HepG2 (cell line): ENCODE measurements at regions not wholly inside any gene's neighbourhood (a gene's known extent, or its start where the extent isn't known, plus 50 kb on each side); places are given as distances from the start of the nearest gene placed in this dataset.

Source experiments
- ATAC-seq: fragments of 200-7000 bp; cut with Tn5 transposase; 3 replicates; pipeline ENCODE4 v1.9.1; 2020; ENCODE audit warnings: mild to moderate bottlenecking, moderate library complexity
- BruUV-seq: library from RNA; stranded (reverse); fragments of 400-500 nt; replicated peaks from 2 replicates; lab custom pipeline; 2021; lab: Mats Ljungman, UMichigan
- CTCF ChIA-PET: fragments of 300-600 bp; formaldehyde crosslinking; extraction: SDS; loops from one replicate; lab custom pipeline; 2021; ENCODE audit warnings: low total read pairs, inconsistent platforms, low intra/inter-chr PET ratio; lab: Yijun Ruan, JAX
- POLR2A ChIA-PET: fragments of 350-600 bp; sonication (Branson Sonifier 250); formaldehyde crosslinking; loops from one replicate; lab custom pipeline; 2020; ENCODE audit warnings: antibody characterized with exemption, inconsistent platforms; lab: Yijun Ruan, JAX
- DNase-seq: peaks from one replicate; pipeline ENCODE4 v3.0.0-alpha.2; 2015; ENCODE audit warnings: low spot score
- FAIRE-seq: peaks from 3 replicates; lab custom pipeline; 2011; peaks lifted over from hg19 to GRCh38; lab: Jason Lieb, UNC
- H2AFZ ChIP-seq: one replicate; pipeline ENCODE4 v1.6.1; 2011; ENCODE audit warnings: low read length, inconsistent platforms
- H3K27ac ChIP-seq: fragments of 300-600 bp; 3 replicates; pipeline ENCODE4 v1.8.0; 2011; ENCODE audit warnings: mixed run types, mild to moderate bottlenecking, mixed read lengths, low read length, inconsistent platforms; ENCODE audit not compliant: insufficient read depth; ENCODE audit errors: extremely low read length
- H3K27me3 ChIP-seq, 2 experiments: fragments of 200-600 bp in 1 of 2; 2 replicates in 1 of 2; 3 replicates in 1 of 2; pipeline versions ENCODE4 v1.6.0 to v1.8.0; 2011; ENCODE audit warnings: low read length in 2 of 2, mild to moderate bottlenecking in 2 of 2, moderate library complexity in 2 of 2, inconsistent platforms in 1 of 2; ENCODE audit not compliant: insufficient read depth in 2 of 2, control insufficient read depth in 1 of 2
- H3K36me3 ChIP-seq, 2 experiments: fragments of 200-600 bp in 1 of 2; replicated peaks in 1 of 2; 2 replicates in 1 of 2; 3 replicates in 1 of 2; pipeline versions ENCODE4 v1.5.1 to v1.8.0; 2011; ENCODE audit warnings: low read length in 2 of 2, inconsistent platforms in 1 of 2; ENCODE audit not compliant: insufficient read depth in 2 of 2, control insufficient read depth in 1 of 2
- H3K4me1 ChIP-seq: 2 replicates; pipeline ENCODE4 v1.5.1; 2012; ENCODE audit warnings: low read length, inconsistent platforms; ENCODE audit not compliant: insufficient read depth
- H3K4me2 ChIP-seq: 2 replicates; pipeline ENCODE4 v1.6.0; 2011; ENCODE audit warnings: low read depth, low read length, inconsistent platforms
- H3K4me3 ChIP-seq, 3 experiments: fragments of 200-600 bp in 1 of 3; sonication (generic), shearing (Covaris generic) in 1 of 3; replicated peaks in 1 of 3; 2 replicates each; pipeline ENCODE4 v1.5.1; 2011 to 2016; ENCODE audit warnings: low read length in 3 of 3, inconsistent platforms in 2 of 3, low read depth in 2 of 3, mild to moderate bottlenecking in 2 of 3, control low read depth in 1 of 3, mixed read lengths in 1 of 3; ENCODE audit not compliant: insufficient read depth in 1 of 3
- H3K79me2 ChIP-seq: one replicate; pipeline ENCODE4 v1.6.1; 2011; ENCODE audit warnings: low read length, inconsistent platforms; ENCODE audit not compliant: insufficient read depth
- H3K9ac ChIP-seq: 2 replicates; pipeline ENCODE4 v1.6.0; 2011; ENCODE audit warnings: mild to moderate bottlenecking, low read depth, low read length, inconsistent platforms; ENCODE audit not compliant: insufficient read depth
- H3K9me3 ChIP-seq: 2 replicates; pipeline ENCODE4 v1.5.1; 2012; ENCODE audit warnings: mild to moderate bottlenecking, low read length
- H4K20me1 ChIP-seq: 2 replicates; pipeline ENCODE4 v1.6.0; 2011; ENCODE audit warnings: inconsistent platforms, mild to moderate bottlenecking, low read length, moderate library complexity; ENCODE audit not compliant: insufficient read depth
- DNMT3B ChIP-seq: conservative IDR thresholded peaks from 2 replicates; pipeline ENCODE4 v1.6.1; 2016; ENCODE audit warnings: missing biosample characterization, control low read depth
- ELF4 ChIP-seq: sonication (generic); formaldehyde crosslinking; IDR thresholded peaks from 2 replicates; pipeline ENCODE4 v1.5.0; 2020; ENCODE audit warnings: missing genetic modification reagents, mild to moderate bottlenecking, moderate library complexity, borderline replicate concordance
- NFE2L2 ChIP-seq: fragments of 150-350 bp; IDR thresholded peaks from 2 replicates; pipeline ENCODE4 v1.6.1; 2014; ENCODE audit warnings: low read length
- POGZ ChIP-seq: sonication (generic); formaldehyde crosslinking; IDR thresholded peaks from 2 replicates; pipeline ENCODE4 v1.4.0; 2020; ENCODE audit warnings: mild to moderate bottlenecking, missing genetic modification reagents
- REPIN1 ChIP-seq: sonication (generic); formaldehyde crosslinking; IDR thresholded peaks from 2 replicates; pipeline ENCODE4 v1.8.0; 2022; ENCODE audit warnings: missing genetic modification reagents, low read depth, mild to moderate bottlenecking, borderline replicate concordance
- TCF12 ChIP-seq, 2 experiments: fragments of 450-650 bp in 1 of 2; sonication (generic) in 1 of 2; formaldehyde crosslinking in 1 of 2; IDR thresholded peaks; 2 replicates each; pipeline versions ENCODE4 v1.6.1 to v1.8.0; 2017 to 2022; ENCODE audit warnings: antibody characterized with exemption in 1 of 2, mild to moderate bottlenecking in 1 of 2, missing genetic modification reagents in 1 of 2, moderate library complexity in 1 of 2
- TOPORS ChIP-seq: sonication (generic); formaldehyde crosslinking; IDR thresholded peaks from 2 replicates; pipeline ENCODE4 v1.8.0; 2023; ENCODE audit warnings: mild to moderate bottlenecking, missing genetic modification reagents
- XRCC5 ChIP-seq: fragments of 200-400 bp; formaldehyde crosslinking; optimal IDR thresholded peaks from 2 replicates; pipeline ENCODE3; 2017; ENCODE audit warnings: mild to moderate bottlenecking, low read length
- YEATS2 ChIP-seq: sonication (generic); formaldehyde crosslinking; IDR thresholded peaks from 2 replicates; pipeline ENCODE4 v1.4.0; 2020; ENCODE audit warnings: missing genetic modification reagents, borderline replicate concordance
- ZBTB7A ChIP-seq: sonication (generic); formaldehyde crosslinking; IDR thresholded peaks from 2 replicates; pipeline ENCODE4 v1.8.0; 2022; ENCODE audit warnings: mild to moderate bottlenecking, missing genetic modification reagents
- ZMAT3 ChIP-seq: sonication (generic); formaldehyde crosslinking; conservative IDR thresholded peaks from 2 replicates; pipeline ENCODE4 v1.7.0; 2021; ENCODE audit warnings: missing genetic modification reagents
- ZNF33B ChIP-seq: sonication (generic); formaldehyde crosslinking; IDR thresholded peaks from 2 replicates; pipeline ENCODE4 v1.5.1; 2020; ENCODE audit warnings: mild to moderate bottlenecking, missing genetic modification reagents
- WGBS: methylation state at CpG from one replicate; pipeline ENCODE4 v1.1.6; 2017; ENCODE audit warnings: low lambda C conversion rate; 5-methylcytosine and 5-hydroxymethylcytosine counted together
- in situ Hi-C: cut with HindIII; loops from 2 replicates; pipeline ENCODE4 v1.10.0; 2017; ENCODE audit warnings: low pct_unique_long_range_greater_than_20kb; ENCODE audit not compliant: extremely low pct_ligation_motif_present
- intact Hi-C: fragments of 100-400 bp; cut with micrococcal nuclease; formaldehyde crosslinking; loops from one replicate; pipeline ENCODE4 v1.10.0; 2022; ENCODE audit not compliant: unreplicated experiment
- TF ChIP-seq, protein P1 (sequence below), 2 experiments: fragments of 450-650 bp in 1 of 2; sonication (generic) in 1 of 2; formaldehyde crosslinking; IDR thresholded peaks; 2 replicates each; pipeline versions ENCODE4 v1.5.0 to v1.8.0; 2020 to 2022; ENCODE audit warnings: mild to moderate bottlenecking in 1 of 2, missing genetic modification reagents in 1 of 2
- TF ChIP-seq, protein P2 (sequence below): sonication (generic); formaldehyde crosslinking; IDR thresholded peaks from 2 replicates; pipeline ENCODE4 v1.8.1; 2023; ENCODE audit warnings: mild to moderate bottlenecking, missing genetic modification reagents, borderline replicate concordance
- TF ChIP-seq, protein P3 (sequence below): fragments of 450-650 bp; IDR thresholded peaks from 2 replicates; pipeline ENCODE4 v1.6.1; 2017; ENCODE audit warnings: mild to moderate bottlenecking

DNA sequence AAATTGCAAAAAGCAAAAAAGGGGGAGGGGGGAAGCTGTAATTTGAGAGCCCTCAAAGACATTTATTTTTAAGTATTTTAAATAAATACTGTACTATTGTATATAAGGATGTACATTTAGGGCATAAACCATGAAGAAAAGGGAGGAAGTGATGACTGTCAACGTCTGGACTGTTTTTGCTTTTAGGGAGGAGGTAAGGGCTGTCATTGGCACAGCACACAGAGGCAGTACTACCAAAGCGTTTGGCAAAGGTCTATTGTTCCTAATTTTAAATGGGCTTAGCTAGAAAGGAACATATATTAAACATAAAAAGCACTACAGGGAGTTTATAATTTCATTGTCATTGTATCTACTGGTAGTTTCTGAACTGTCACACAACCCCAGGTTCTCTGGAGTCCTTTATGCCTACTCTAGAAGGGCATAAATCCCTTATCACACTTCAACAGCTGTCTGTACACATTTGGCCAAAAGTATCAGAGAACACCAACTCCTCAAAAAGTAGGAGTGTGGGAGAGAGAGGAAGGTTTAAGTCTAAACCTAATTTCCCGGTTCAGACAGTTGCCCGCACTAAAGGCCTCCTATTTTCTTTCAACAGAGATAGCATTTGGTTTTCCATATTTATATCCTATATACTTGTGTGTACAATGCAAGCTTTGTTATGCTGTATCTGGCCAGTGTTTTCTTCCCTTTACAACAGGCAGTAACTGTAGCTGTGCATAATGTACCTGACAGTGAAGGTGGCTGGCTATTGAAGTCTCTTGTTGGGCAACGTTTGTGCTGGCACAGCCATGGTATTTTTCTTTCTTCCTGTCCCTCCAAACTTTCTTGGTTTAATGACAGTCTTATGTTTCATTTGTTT, 406.2 kb downstream of the KLF5 start (continued):
- TF ChIP-seq, protein P1, sequence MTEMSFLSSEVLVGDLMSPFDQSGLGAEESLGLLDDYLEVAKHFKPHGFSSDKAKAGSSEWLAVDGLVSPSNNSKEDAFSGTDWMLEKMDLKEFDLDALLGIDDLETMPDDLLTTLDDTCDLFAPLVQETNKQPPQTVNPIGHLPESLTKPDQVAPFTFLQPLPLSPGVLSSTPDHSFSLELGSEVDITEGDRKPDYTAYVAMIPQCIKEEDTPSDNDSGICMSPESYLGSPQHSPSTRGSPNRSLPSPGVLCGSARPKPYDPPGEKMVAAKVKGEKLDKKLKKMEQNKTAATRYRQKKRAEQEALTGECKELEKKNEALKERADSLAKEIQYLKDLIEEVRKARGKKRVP (CRISPR knock-in tag; IDR thresholded peaks at IDR 0.05) = no peak
- TF ChIP-seq DNMT3B (CRISPR knock-in tag) = no peak

DNA sequence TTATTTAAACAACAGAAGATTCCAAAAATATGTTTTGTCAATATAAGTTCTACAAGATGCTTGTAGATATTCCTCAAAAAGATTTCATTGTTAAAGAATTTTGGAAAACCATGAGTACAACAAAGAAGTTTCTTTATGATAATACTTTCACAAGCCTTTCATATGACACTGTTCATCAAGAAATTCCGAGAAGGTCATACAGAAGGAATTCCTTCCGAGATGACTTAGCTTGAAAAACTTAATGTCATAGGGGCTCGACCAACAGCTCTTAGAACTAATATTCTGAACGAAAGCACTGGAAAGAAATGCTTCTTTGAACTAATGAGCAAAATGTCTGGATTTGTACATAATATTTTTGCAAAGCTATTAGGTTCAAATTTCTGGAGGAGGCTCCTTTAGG, 403.4 kb downstream of the KLF5 start:
- no peak for DNase-seq
- intact Hi-C loops (no loop called here), in situ Hi-C loops (no loop called here)
- no peak overlapping the region for H3K27ac ChIP-seq
- H3K9me3 ChIP-seq = no peaks in the 10 kb centered on the region
- no peak for FAIRE-seq
- ATAC-seq = no peak
- no peak overlapping the region for H3K4me3 ChIP-seq
- H3K79me2 ChIP-seq = no peaks in the 10 kb centered on the region
- WGBS = 0% methylated on average over 4 of the region's 4 CpGs
- no peak overlapping the region for H3K4me2 ChIP-seq
- no peaks in the 10 kb centered on the region for H3K4me1 ChIP-seq
- ChIA-PET POLR2A (no interaction called here), CTCF (no interaction called here)
- no peak overlapping the region for H3K9ac ChIP-seq
- no peaks in the 10 kb centered on the region for H3K27me3 ChIP-seq
- no peaks in the 10 kb centered on the region for H4K20me1 ChIP-seq
- no peak overlapping the region for H2AFZ ChIP-seq
- TF ChIP-seq ZMAT3 (CRISPR knock-in tag) = no peak
- TF ChIP-seq XRCC5 = no peak
- TF ChIP-seq ZNF33B = no peak
- TF ChIP-seq YEATS2 (CRISPR knock-in tag) = no peak
- TF ChIP-seq ELF4 (CRISPR knock-in tag) = no peak
- no peak for TF ChIP-seq TCF12 (IDR thresholded peaks at IDR 0.05)
- no peak for TF ChIP-seq TCF12 (CRISPR knock-in tag; IDR thresholded peaks at IDR 0.05)
- TF ChIP-seq, protein P2, sequence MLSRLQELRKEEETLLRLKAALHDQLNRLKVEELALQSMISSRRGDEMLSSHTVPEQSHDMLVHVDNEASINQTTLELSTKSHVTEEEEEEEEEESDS (CRISPR knock-in tag) = no peak
- no peak for TF ChIP-seq ZBTB7A
- TF ChIP-seq, protein P3, sequence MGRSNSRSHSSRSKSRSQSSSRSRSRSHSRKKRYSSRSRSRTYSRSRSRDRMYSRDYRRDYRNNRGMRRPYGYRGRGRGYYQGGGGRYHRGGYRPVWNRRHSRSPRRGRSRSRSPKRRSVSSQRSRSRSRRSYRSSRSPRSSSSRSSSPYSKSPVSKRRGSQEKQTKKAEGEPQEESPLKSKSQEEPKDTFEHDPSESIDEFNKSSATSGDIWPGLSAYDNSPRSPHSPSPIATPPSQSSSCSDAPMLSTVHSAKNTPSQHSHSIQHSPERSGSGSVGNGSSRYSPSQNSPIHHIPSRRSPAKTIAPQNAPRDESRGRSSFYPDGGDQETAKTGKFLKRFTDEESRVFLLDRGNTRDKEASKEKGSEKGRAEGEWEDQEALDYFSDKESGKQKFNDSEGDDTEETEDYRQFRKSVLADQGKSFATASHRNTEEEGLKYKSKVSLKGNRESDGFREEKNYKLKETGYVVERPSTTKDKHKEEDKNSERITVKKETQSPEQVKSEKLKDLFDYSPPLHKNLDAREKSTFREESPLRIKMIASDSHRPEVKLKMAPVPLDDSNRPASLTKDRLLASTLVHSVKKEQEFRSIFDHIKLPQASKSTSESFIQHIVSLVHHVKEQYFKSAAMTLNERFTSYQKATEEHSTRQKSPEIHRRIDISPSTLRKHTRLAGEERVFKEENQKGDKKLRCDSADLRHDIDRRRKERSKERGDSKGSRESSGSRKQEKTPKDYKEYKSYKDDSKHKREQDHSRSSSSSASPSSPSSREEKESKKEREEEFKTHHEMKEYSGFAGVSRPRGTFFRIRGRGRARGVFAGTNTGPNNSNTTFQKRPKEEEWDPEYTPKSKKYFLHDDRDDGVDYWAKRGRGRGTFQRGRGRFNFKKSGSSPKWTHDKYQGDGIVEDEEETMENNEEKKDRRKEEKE = no peak
- no peak for TF ChIP-seq REPIN1 (CRISPR knock-in tag)
- no peak for TF ChIP-seq POGZ (CRISPR knock-in tag)
- TF ChIP-seq TOPORS = no peak
- TF ChIP-seq NFE2L2 = no peak
- no peaks in the 10 kb centered on the region for H3K36me3 ChIP-seq
- BruUV-seq = no TSS peak
